ENCODE measurements at regions not wholly inside any gene's neighbourhood (a gene's known extent, or its start where the extent isn't known, plus 50 kb on each side); places are given as distances from the start of the nearest gene placed in this dataset.

- BruUV-seq (replicated peaks): no TSS peak
Measured at GRCh38 chr6:65922049-65922448, 215.0 kb upstream of the EYS start.

GRCh38 chr6:65908065-65908464 is 201.0 kb upstream of the EYS start:
- ChIA-PET POLR2A (ENCODE audit: low non-redundant PET) (no interaction called here), CTCF (no interaction called here)
- H3K36me3 ChIP-seq (ENCODE audit: insufficient read depth, low read length, poor library complexity, severe bottlenecking): no peaks in the 10 kb centered on the region
- peaks cover 4% of the 10 kb centered on the region for H3K9me3 ChIP-seq (ENCODE audit: low read depth, low read length, poor library complexity, severe bottlenecking)
- TF ChIP-seq CTCF (conservative IDR thresholded peaks at IDR 0.05; ENCODE audit: low read depth, low read length) (no peak), EZH2 (IDR thresholded peaks at IDR 0.05; ENCODE audit: borderline replicate concordance, low read depth, low read length, poor library complexity, severe bottlenecking) (no peak)
- no peaks in the 10 kb centered on the region for H3K4me1 ChIP-seq (ENCODE audit: insufficient read depth, low read length, poor library complexity, severe bottlenecking)
- BruUV-seq (replicated peaks): no TSS peak
- DNase-seq (ENCODE audit: low spot score): no peak
- no peak overlapping the region for H3K4me3 ChIP-seq (ENCODE audit: low read depth, low read length, poor library complexity, severe bottlenecking)
- intact Hi-C loops (cut with micrococcal nuclease; ENCODE audit: unreplicated experiment): loop anchor here (10.0 kb wide), 1 partner anchor 57 kb away; no protein-coding TSS in a partner anchor
- H3K27me3 ChIP-seq (replicated peaks; ENCODE audit: insufficient read depth, low read depth, low read length, poor library complexity): no peaks in the 10 kb centered on the region
- no peak overlapping the region for H3K27ac ChIP-seq (ENCODE audit: low read depth, low read length, poor library complexity, severe bottlenecking)

More at GRCh38 chr6:65922049-65922448, 215.0 kb upstream of the EYS start:
- ChIA-PET CTCF (no interaction called here), POLR2A (ENCODE audit: low non-redundant PET) (no interaction called here)
- Histone ChIP-seq H3K4me1 (ENCODE audit: insufficient read depth, low read length, poor library complexity, severe bottlenecking) (no peaks in the 10 kb centered on the region), H3K4me3 (ENCODE audit: low read depth, low read length, poor library complexity, severe bottlenecking) (no peak overlapping the region), H3K27me3 (replicated peaks; ENCODE audit: insufficient read depth, low read depth, low read length, poor library complexity) (no peaks in the 10 kb centered on the region), H3K27ac (ENCODE audit: low read depth, low read length, poor library complexity, severe bottlenecking) (no peak overlapping the region), H3K9me3 (ENCODE audit: low read depth, low read length, poor library complexity, severe bottlenecking) (no peaks in the 10 kb centered on the region), H3K36me3 (ENCODE audit: insufficient read depth, low read length, poor library complexity, severe bottlenecking) (no peaks in the 10 kb centered on the region)
- no peak for DNase-seq (ENCODE audit: low spot score)
- TF ChIP-seq CTCF (conservative IDR thresholded peaks at IDR 0.05; ENCODE audit: low read depth, low read length): no peak
- TF ChIP-seq EZH2 (IDR thresholded peaks at IDR 0.05; ENCODE audit: borderline replicate concordance, low read depth, low read length, poor library complexity, severe bottlenecking): no peak
- intact Hi-C loops (cut with micrococcal nuclease; ENCODE audit: unreplicated experiment): no loop called here

- POLR2A ChIA-PET (ENCODE audit: low non-redundant PET): no interaction called here
- BruUV-seq (replicated peaks): no TSS peak
- TF ChIP-seq CTCF (conservative IDR thresholded peaks at IDR 0.05; ENCODE audit: low read depth, low read length) (no peak), EZH2 (IDR thresholded peaks at IDR 0.05; ENCODE audit: borderline replicate concordance, low read depth, low read length, poor library complexity, severe bottlenecking) (no peak)
Measured at GRCh38 chr6:65903992-65904391, 197.0 kb upstream of the EYS start.

More at GRCh38 chr6:65903992-65904391, 197.0 kb upstream of the EYS start:
- Histone ChIP-seq H3K9me3 (ENCODE audit: low read depth, low read length, poor library complexity, severe bottlenecking) (peaks cover 4% of the 10 kb centered on the region), H3K27me3 (replicated peaks; ENCODE audit: insufficient read depth, low read depth, low read length, poor library complexity) (no peaks in the 10 kb centered on the region), H3K4me3 (ENCODE audit: low read depth, low read length, poor library complexity, severe bottlenecking) (no peak overlapping the region), H3K4me1 (ENCODE audit: insufficient read depth, low read length, poor library complexity, severe bottlenecking) (no peaks in the 10 kb centered on the region), H3K27ac (ENCODE audit: low read depth, low read length, poor library complexity, severe bottlenecking) (no peak overlapping the region), H3K36me3 (ENCODE audit: insufficient read depth, low read length, poor library complexity, severe bottlenecking) (no peaks in the 10 kb centered on the region)
- DNase-seq (ENCODE audit: low spot score): no peak
- intact Hi-C loops (cut with micrococcal nuclease; ENCODE audit: unreplicated experiment): loop anchor here (10.0 kb wide), 1 partner anchor 61 kb away; no protein-coding TSS in a partner anchor
- CTCF ChIA-PET: no interaction called here

All from A673 (cell line).